ENCODE measurements at regions not wholly inside any gene's neighbourhood (a gene's known extent, or its start where the extent isn't known, plus 50 kb on each side); places are given as distances from the start of the nearest gene placed in this dataset.

GRCh38 chrX:118167361-118167760 is 50.8 kb upstream of the KLHL13 start:
- DNase-seq (ENCODE audit: low spot score): no peak

GRCh38 chrX:118171356-118171755 is 54.7 kb upstream of the KLHL13 start:
- no peak for DNase-seq (ENCODE audit: low spot score)

- DNase-seq (ENCODE audit: low spot score): no peak
These were observed 58.0 kb upstream of the KLHL13 start for GRCh38 chrX:118174516-118175098.

GRCh38 chrX:118177708-118178107 is 61.1 kb upstream of the KLHL13 start:
- DNase-seq (ENCODE audit: low spot score): no peak

- no peak for DNase-seq (ENCODE audit: low spot score)
These were observed 61.8 kb upstream of the KLHL13 start for GRCh38 chrX:118178450-118178849.

GRCh38 chrX:118179161-118179560 is 62.6 kb upstream of the KLHL13 start:
- no peak for DNase-seq (ENCODE audit: low spot score)

GRCh38 chrX:118179718-118180117 is 63.1 kb upstream of the KLHL13 start:
- no peak for DNase-seq (ENCODE audit: low spot score)

- no peak for DNase-seq (ENCODE audit: low spot score)
These were observed 64.4 kb upstream of the KLHL13 start for GRCh38 chrX:118181030-118181429.

GRCh38 chrX:118182025-118182424 is 65.4 kb upstream of the KLHL13 start:
- DNase-seq (ENCODE audit: low spot score): no peak

GRCh38 chrX:118182681-118183080 is 66.1 kb upstream of the KLHL13 start:
- DNase-seq (ENCODE audit: low spot score): no peak

- DNase-seq (ENCODE audit: low spot score): no peak
These were observed 67.0 kb upstream of the KLHL13 start for GRCh38 chrX:118183606-118184005.

GRCh38 chrX:118187100-118187499 is 70.5 kb upstream of the KLHL13 start:
- no peak for DNase-seq (ENCODE audit: low spot score)

GRCh38 chrX:118189000-118189399 is 72.4 kb upstream of the KLHL13 start:
- DNase-seq (ENCODE audit: low spot score): no peak

- DNase-seq (ENCODE audit: low spot score): no peak
These were observed 73.0 kb upstream of the KLHL13 start for GRCh38 chrX:118189628-118190027.

- DNase-seq (ENCODE audit: low spot score): no peak
These were observed 81.1 kb upstream of the KLHL13 start for GRCh38 chrX:118197730-118198129.

GRCh38 chrX:118198577-118198976 is 82.0 kb upstream of the KLHL13 start:
- DNase-seq (ENCODE audit: low spot score): no peak

GRCh38 chrX:118199997-118200396 is 83.4 kb upstream of the KLHL13 start:
- no peak for DNase-seq (ENCODE audit: low spot score)

GRCh38 chrX:118205421-118206395 is 89.1 kb upstream of the KLHL13 start:
- DNase-seq (ENCODE audit: low spot score): no peak

- no peak for DNase-seq (ENCODE audit: low spot score)
These were observed 91.3 kb upstream of the KLHL13 start for GRCh38 chrX:118207831-118208453.

GRCh38 chrX:118208481-118208880 is 91.9 kb upstream of the KLHL13 start:
- no peak for DNase-seq (ENCODE audit: low spot score)

- DNase-seq (ENCODE audit: low spot score): no peak
These were observed 95.5 kb upstream of the KLHL13 start for GRCh38 chrX:118211891-118212816.

GRCh38 chrX:118212817-118213183 is 96.2 kb upstream of the KLHL13 start:
- no peak for DNase-seq (ENCODE audit: low spot score)
